SU-DHL-6 (cell line): ENCODE measurements at regions not wholly inside any gene's neighbourhood (a gene's known extent, or its start where the extent isn't known, plus 50 kb on each side); places are given as distances from the start of the nearest gene placed in this dataset.

Experiments
- CTCF ChIP-seq: fragments of 200-600 bp; sonication (generic); IDR thresholded peaks from one replicate; pipeline ENCODE4 v1.5.1; 2017; ENCODE audit warnings: antibody characterized with exemption, mild to moderate bottlenecking, low read length, moderate library complexity; ENCODE audit not compliant: insufficient read depth, poor library complexity, severe bottlenecking
- EZH2phosphoT487 ChIP-seq: fragments of 200-600 bp; sonication (generic), shearing (Covaris generic); conservative IDR thresholded peaks from 2 replicates; pipeline ENCODE4 v1.6.1; 2018; ENCODE audit warnings: mild to moderate bottlenecking, antibody characterized with exemption, low read length, moderate library complexity, mixed read lengths

- TF ChIP-seq CTCF = no peak
- no peak for TF ChIP-seq EZH2phosphoT487
Measured at GRCh38 chr15:29528276-29528675, 258.7 kb upstream of the NSMCE3 start.
